Activated naive CD4-positive, alpha-beta T cell treated with anti-CD3 and anti-CD28 coated beads for 36 hours (primary cell): ENCODE measurements at regions not wholly inside any gene's neighbourhood (a gene's known extent, or its start where the extent isn't known, plus 50 kb on each side); places are given as distances from the start of the nearest gene placed in this dataset.

ENCODE experiments used
- CTCF ChIA-PET: fragments of 350-600 bp; sonication (Branson Sonifier 250); formaldehyde crosslinking; loops from one replicate; lab custom pipeline; 2021; ENCODE audit warnings: antibody characterized with exemption; lab: Charles Lee
- DNase-seq: peaks from one replicate; pipeline ENCODE4 v3.0.0-alpha.2; 2020
- H3K27ac Mint-ChIP-seq: one replicate; pipeline ENCODE4 v1.8.0; 2021; ENCODE audit warnings: mild to moderate bottlenecking, mixed read lengths
- H3K27me3 Mint-ChIP-seq: one replicate; pipeline ENCODE4 v1.8.0; 2021; ENCODE audit warnings: low read depth, mixed read lengths
- H3K36me3 Mint-ChIP-seq: one replicate; pipeline ENCODE4 v1.8.0; 2021; ENCODE audit warnings: low read depth, mixed read lengths
- H3K4me1 Mint-ChIP-seq: one replicate; pipeline ENCODE4 v1.8.0; 2021; ENCODE audit warnings: low read depth, mixed read lengths
- H3K4me3 Mint-ChIP-seq: one replicate; pipeline ENCODE4 v1.8.0; 2021; ENCODE audit warnings: mild to moderate bottlenecking, moderate library complexity, mixed read lengths
- H3K9me3 Mint-ChIP-seq: one replicate; pipeline ENCODE4 v1.8.0; 2021; ENCODE audit warnings: mixed read lengths
- intact Hi-C: fragments of 100-400 bp; cut with micrococcal nuclease; formaldehyde crosslinking; loops from one replicate; pipeline ENCODE4 v1.15.1; 2023

- H3K9me3 Mint-ChIP-seq = no peaks in the 10 kb centered on the region
- H3K4me3 Mint-ChIP-seq = no peak overlapping the region
- peaks cover 2% of the 10 kb centered on the region for H3K27me3 Mint-ChIP-seq
- no peaks in the 10 kb centered on the region for H3K4me1 Mint-ChIP-seq
- no peak for DNase-seq
- intact Hi-C loops = no loop called here
- CTCF ChIA-PET = no interaction called here
- no peaks in the 10 kb centered on the region for H3K36me3 Mint-ChIP-seq
- no peak overlapping the region for H3K27ac Mint-ChIP-seq
Measured at GRCh38 chr10:128898133-128898915, 568.7 kb upstream of the MGMT start.

DNA sequence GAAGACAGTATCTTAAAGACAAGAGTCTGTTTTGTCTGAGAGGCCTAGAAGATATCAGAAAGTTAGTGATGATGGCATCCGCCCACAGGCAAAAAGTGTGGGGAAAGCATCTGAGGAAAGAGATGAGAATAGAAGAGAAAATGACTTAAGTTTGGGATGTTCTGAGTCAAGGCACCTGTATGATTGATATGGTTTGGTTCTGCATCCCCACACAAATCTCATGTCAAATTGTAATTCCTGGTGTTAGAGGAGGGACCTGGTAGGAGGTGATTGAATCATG lies 568.2 kb upstream of the MGMT start:
- Mint-ChIP-seq H3K27me3 (peaks cover 2% of the 10 kb centered on the region), H3K27ac (no peak overlapping the region), H3K9me3 (no peaks in the 10 kb centered on the region), H3K4me1 (no peaks in the 10 kb centered on the region), H3K4me3 (no peak overlapping the region), H3K36me3 (no peaks in the 10 kb centered on the region)
- no peak for DNase-seq
- intact Hi-C loops = no loop called here
- CTCF ChIA-PET = no interaction called here

DNA sequence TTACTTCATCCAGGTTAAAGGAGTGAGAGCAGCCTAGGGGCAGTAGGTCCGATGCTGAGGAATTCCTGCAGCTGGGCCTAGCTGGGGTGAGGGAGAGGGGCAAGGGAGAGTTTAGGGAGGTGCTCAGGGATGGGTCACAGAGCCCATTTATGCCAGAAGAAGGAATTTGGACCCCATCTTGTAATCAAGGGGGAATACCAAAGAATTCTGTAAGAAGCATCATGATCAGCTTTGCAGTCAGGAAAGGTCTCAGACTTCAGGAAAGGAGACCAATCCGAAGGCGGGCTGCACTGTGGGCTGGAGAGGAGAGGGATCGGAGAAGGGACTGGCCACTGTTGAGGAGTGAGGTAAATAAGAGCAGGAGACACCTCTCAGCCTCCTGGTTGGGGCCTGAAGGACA lies 566.6 kb upstream of the MGMT start:
- CTCF ChIA-PET = interaction anchor here (0.9 kb wide), 1 partner anchor 40 kb away, joined by 3 read pairs; no protein-coding TSS in a partner anchor
- Mint-ChIP-seq H3K4me1 (no peaks in the 10 kb centered on the region), H3K27me3 (peaks cover 2% of the 10 kb centered on the region), H3K9me3 (no peaks in the 10 kb centered on the region), H3K27ac (no peak overlapping the region), H3K36me3 (no peaks in the 10 kb centered on the region), H3K4me3 (no peak overlapping the region)
- intact Hi-C loops = no loop called here
- no peak for DNase-seq

DNA sequence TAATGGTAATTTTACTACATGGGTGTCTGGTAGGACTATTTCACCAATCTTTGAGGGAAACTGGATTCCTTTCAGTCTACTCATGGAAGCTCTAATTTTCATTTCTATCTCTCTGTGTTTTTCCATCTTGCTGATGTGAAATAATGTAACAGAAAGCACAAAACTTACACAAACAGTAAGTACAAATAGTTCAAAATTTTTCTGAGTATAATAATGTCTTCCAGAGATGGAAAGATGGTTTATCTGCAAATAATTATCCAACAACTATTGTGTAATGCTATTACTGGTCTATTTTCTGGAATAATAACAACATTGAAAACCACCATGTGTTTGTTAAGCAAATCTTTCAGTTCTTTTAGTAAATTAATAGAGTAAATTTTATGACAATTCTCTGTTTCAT lies 565.8 kb upstream of the MGMT start:
- no peak overlapping the region for H3K27ac Mint-ChIP-seq
- CTCF ChIA-PET = interaction anchor here (0.9 kb wide), 1 partner anchor 41 kb away, joined by 3 read pairs; no protein-coding TSS in a partner anchor
- no peak overlapping the region for H3K4me3 Mint-ChIP-seq
- no peaks in the 10 kb centered on the region for H3K4me1 Mint-ChIP-seq
- no peaks in the 10 kb centered on the region for H3K9me3 Mint-ChIP-seq
- intact Hi-C loops = no loop called here
- DNase-seq = no peak
- H3K27me3 Mint-ChIP-seq = peaks cover 2% of the 10 kb centered on the region
- no peaks in the 10 kb centered on the region for H3K36me3 Mint-ChIP-seq

- H3K27me3 Mint-ChIP-seq = no peaks in the 10 kb centered on the region
- DNase-seq = no peak
- H3K4me3 Mint-ChIP-seq = no peak overlapping the region
- CTCF ChIA-PET = interaction anchor here (0.6 to 0.7 kb wide), 2 partner anchors 92 to 885 kb away, joined by 3 to 4 read pairs; no protein-coding TSS in a partner anchor
- H3K4me1 Mint-ChIP-seq = no peaks in the 10 kb centered on the region
- intact Hi-C loops = no loop called here
- no peaks in the 10 kb centered on the region for H3K36me3 Mint-ChIP-seq
- H3K27ac Mint-ChIP-seq = no peak overlapping the region
- H3K9me3 Mint-ChIP-seq = no peaks in the 10 kb centered on the region
Measured at GRCh38 chr10:128902031-128902710, 564.9 kb upstream of the MGMT start.

DNA sequence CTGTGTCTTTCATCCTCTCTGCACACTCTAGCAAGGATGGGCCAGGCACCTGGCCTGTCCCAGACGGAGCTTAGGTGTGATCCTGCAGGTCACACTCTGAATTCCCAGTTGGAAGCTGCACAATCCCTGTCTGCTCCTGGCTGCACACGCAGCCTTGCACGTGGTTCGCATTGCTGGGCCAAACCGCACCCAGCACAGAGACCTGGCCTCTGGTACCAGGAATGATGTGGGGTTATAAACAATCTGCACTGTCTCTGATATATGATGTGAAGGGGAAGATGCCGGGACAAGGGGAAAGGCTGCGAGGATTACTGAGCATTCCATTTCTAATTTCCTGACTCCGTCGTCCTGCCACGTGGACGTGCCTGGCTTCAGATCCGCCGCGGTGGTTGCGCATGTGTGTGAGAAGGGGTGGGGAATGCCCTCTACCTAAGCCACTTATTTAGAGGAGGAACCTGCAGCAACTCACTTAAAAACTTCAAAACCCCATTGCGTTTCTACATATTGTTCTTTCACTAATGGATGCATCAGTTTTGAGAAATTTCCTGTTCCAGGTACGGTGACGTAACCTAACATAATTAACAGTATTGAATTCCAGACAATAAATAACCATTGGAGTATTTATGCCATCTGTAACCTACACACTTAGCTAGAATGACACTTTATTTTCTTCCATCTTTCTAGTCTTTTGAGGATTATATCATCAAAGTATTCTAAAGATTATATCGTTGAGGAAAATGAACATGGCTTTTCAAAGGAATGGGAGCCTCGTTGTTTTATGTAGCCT lies 559.7 kb upstream of the MGMT start:
- H3K27me3 Mint-ChIP-seq = no peaks in the 10 kb centered on the region
- H3K4me3 Mint-ChIP-seq = no peak overlapping the region
- peaks cover 8% of the 10 kb centered on the region for H3K4me1 Mint-ChIP-seq
- H3K36me3 Mint-ChIP-seq = no peaks in the 10 kb centered on the region
- no peak for DNase-seq
- no peak overlapping the region for H3K27ac Mint-ChIP-seq
- CTCF ChIA-PET = no interaction called here
- intact Hi-C loops = no loop called here
- no peaks in the 10 kb centered on the region for H3K9me3 Mint-ChIP-seq

- CTCF ChIA-PET = no interaction called here
- Mint-ChIP-seq H3K4me1 (peaks cover 12% of the 10 kb centered on the region), H3K27ac (no peak overlapping the region), H3K4me3 (no peak overlapping the region), H3K27me3 (no peaks in the 10 kb centered on the region), H3K36me3 (no peaks in the 10 kb centered on the region), H3K9me3 (no peaks in the 10 kb centered on the region)
- peak; percentile 22 for DNase-seq
- intact Hi-C loops = no loop called here
Measured at GRCh38 chr10:128908099-128908498, 558.9 kb upstream of the MGMT start.

GRCh38 chr10:128908499-128908898 lies 558.5 kb upstream of the MGMT start:
- no peak for DNase-seq
- H3K27me3 Mint-ChIP-seq = no peaks in the 10 kb centered on the region

DNA sequence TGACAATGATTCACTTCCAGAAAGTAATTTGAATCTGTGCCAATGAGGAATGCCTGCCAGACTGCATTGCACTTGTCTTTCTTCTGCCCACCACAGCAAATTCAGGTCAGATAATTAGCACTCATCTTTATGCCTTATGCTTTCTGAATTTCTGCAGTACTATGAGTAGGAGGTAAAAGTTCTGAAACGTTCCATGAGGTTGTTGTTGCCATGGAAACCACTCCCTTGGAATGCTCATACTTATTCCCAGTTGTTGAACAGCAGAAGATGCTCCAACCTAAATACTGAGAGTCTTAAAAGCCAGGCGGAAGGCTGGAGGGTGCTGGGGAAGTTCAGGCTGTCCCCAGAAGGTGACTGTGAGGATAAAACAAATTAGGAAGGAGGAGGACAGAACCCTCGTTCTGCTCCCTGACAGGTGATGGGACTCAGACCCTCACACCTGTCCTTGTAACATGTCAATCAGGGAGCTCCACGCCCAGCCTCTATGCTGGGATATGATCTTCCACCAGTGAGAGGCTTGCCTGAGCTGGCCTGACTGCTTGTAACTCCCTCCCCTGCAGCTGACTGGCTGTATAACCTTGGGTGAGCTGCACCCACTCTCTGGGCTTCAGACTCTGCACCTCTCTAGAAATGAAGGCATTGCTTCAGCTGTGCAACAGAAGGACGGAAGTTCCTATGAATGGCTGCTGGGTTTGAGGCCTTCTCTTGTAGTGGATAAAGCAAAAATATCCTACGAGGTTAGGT lies 554.3 kb upstream of the MGMT start:
- H3K36me3 Mint-ChIP-seq = no peaks in the 10 kb centered on the region
- H3K27ac Mint-ChIP-seq = no peak overlapping the region
- no peaks in the 10 kb centered on the region for H3K9me3 Mint-ChIP-seq
- intact Hi-C loops = no loop called here
- CTCF ChIA-PET = no interaction called here
- peaks cover 21% of the 10 kb centered on the region for H3K4me1 Mint-ChIP-seq
- no peaks in the 10 kb centered on the region for H3K27me3 Mint-ChIP-seq
- no peak overlapping the region for H3K4me3 Mint-ChIP-seq
- no peak for DNase-seq

More at GRCh38 chr10:128908499-128908898, 558.5 kb upstream of the MGMT start:
- no peaks in the 10 kb centered on the region for H3K9me3 Mint-ChIP-seq
- no peak overlapping the region for H3K27ac Mint-ChIP-seq
- H3K4me1 Mint-ChIP-seq = peaks cover 16% of the 10 kb centered on the region
- CTCF ChIA-PET = no interaction called here
- no peak overlapping the region for H3K4me3 Mint-ChIP-seq
- no peaks in the 10 kb centered on the region for H3K36me3 Mint-ChIP-seq
- intact Hi-C loops = no loop called here

DNA sequence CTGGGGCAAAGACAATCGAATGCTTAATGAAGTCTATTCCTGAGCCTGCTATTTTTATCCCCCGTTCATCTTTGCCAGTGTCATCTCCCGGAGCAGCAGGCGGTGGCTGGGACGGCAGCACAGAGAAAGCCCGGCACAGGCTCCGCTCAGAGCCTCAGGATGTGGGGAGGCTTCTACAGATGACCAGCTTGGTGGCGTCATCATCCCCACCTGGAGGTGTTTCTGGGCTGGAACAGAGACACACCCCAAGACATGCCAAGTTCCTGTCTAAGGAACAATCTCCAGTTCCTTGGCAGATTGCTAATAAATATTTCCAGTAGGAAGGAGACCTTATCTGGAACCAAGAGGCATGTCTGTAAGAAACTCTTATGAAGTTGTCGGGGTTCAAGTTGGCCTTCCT lies 552.4 kb upstream of the MGMT start:
- intact Hi-C loops = no loop called here
- H3K9me3 Mint-ChIP-seq = no peaks in the 10 kb centered on the region
- no peak overlapping the region for H3K27ac Mint-ChIP-seq
- H3K27me3 Mint-ChIP-seq = no peaks in the 10 kb centered on the region
- no peak overlapping the region for H3K4me3 Mint-ChIP-seq
- no peaks in the 10 kb centered on the region for H3K36me3 Mint-ChIP-seq
- DNase-seq = no peak
- CTCF ChIA-PET = no interaction called here
- H3K4me1 Mint-ChIP-seq = peaks cover 14% of the 10 kb centered on the region

- Mint-ChIP-seq H3K4me3 (no peak overlapping the region), H3K27ac (no peak overlapping the region), H3K27me3 (no peaks in the 10 kb centered on the region), H3K36me3 (no peaks in the 10 kb centered on the region), H3K4me1 (peaks cover 14% of the 10 kb centered on the region), H3K9me3 (no peaks in the 10 kb centered on the region)
- CTCF ChIA-PET = no interaction called here
- DNase-seq = no peak
- intact Hi-C loops = no loop called here
Measured at GRCh38 chr10:128915630-128916029, 551.4 kb upstream of the MGMT start.

DNA sequence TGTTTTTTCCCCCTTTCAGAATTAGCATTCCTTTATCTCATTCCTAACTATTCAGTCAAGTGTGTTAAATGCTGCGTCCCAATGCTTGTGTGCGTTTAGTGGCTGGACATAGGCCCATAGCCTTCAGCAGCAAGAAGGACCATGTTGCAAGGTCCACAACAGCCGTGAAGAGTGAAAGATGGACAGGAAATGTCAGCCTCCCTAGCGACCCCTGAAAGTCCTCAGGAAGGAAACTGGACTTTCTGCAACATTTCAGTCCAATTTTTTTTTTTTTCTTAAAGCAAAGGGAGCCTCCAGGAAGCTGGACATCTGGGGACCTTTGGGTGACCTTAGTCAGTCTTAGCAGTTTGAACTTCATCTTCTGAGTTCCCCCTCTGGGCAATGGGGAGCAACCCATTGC lies 550.7 kb upstream of the MGMT start:
- no peak overlapping the region for H3K4me3 Mint-ChIP-seq
- no peaks in the 10 kb centered on the region for H3K36me3 Mint-ChIP-seq
- H3K4me1 Mint-ChIP-seq = peaks cover 14% of the 10 kb centered on the region
- CTCF ChIA-PET = no interaction called here
- H3K27me3 Mint-ChIP-seq = peaks cover under 1% of the 10 kb centered on the region
- H3K27ac Mint-ChIP-seq = no peak overlapping the region
- no peaks in the 10 kb centered on the region for H3K9me3 Mint-ChIP-seq
- intact Hi-C loops = no loop called here
- DNase-seq = no peak
